IPS-NIHi7 (cell line): ENCODE measurements at regions not wholly inside any gene's neighbourhood (a gene's known extent, or its start where the extent isn't known, plus 50 kb on each side); places are given as distances from the start of the nearest gene placed in this dataset.

Source experiments
- DNase-seq: peaks from one replicate; pipeline ENCODE4 v3.0.0; 2012; ENCODE audit warnings: mixed read lengths; ENCODE audit errors: extremely low spot score

DNA sequence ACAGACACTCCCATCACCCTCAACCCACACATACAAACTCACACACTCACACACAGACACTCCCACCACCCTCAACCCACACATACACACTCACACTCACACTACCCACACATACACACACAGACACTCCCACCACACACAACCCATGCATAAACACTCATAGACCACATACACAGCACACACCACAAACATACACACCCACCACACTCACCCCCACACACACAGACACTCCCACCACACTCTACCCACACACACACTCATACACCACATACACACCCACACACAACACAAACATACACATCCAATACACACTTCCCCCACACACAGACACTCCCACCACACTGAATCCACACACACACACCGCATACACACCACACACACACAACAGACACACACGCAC, 521.2 kb downstream of the TCERG1L start:
- no peak for DNase-seq

DNA sequence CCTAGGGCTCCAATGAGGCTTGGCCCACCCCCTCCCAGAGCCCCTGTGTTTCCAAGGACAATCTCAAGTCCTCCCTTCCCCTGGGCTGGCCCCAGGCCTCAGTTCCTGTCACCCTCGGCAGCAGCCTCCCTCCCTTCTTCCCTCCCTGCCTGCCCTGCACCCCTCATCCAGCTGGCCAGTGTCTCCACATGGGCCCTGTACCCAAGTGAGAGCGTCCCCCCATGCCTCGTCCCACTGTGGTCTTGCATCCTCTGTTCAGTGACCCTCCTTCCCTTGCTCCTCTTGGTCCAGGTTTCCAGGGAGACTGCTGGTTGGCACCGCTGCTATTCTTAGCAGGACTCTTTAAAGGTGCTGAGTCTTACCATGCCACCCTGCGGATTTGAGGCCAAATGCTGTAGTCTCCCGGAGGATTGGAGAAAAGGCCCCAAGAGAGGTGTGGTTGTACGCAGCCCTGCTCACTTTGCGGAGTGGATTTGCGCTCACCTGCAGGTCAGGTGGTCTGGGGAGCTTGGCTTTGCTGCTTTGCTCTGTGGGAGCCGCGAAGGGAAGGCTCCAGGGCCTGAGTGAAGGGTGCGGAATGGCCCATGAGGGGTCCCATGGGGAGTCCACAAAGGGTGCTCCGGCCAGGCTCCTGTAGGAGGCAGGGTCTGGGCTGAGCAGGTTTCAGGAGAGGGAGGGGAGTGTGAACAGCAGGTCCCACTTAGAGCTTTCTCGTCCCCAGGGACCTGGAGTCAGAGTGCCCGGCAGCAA, 519.2 kb downstream of the TCERG1L start:
- no peak for DNase-seq

DNA sequence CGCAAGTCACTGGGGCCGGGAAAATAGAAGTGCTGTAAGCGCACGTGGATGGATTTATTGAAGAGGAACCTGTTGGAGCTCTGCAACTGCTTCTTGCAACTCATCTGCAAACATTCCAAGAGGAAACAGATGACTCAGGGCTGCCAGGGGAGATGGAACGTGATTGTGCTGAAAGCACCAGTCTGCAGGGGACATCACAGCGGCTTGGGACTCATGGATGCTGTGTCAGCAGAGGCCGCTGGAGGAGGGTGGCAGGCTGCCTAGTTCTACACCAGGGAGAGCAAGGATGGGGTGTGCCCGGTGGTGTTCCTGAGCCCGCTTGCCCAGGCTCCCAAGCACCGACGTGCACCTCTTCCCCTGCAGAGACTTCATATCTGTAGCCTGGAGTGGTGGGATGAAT, 515.7 kb downstream of the TCERG1L start:
- no peak for DNase-seq

- no peak for DNase-seq
Observed at GRCh38 chr10:130799532-130799931, 512.0 kb downstream of the TCERG1L start.

- no peak for DNase-seq
Observed at GRCh38 chr10:130800281-130800680, 511.2 kb downstream of the TCERG1L start.

DNA sequence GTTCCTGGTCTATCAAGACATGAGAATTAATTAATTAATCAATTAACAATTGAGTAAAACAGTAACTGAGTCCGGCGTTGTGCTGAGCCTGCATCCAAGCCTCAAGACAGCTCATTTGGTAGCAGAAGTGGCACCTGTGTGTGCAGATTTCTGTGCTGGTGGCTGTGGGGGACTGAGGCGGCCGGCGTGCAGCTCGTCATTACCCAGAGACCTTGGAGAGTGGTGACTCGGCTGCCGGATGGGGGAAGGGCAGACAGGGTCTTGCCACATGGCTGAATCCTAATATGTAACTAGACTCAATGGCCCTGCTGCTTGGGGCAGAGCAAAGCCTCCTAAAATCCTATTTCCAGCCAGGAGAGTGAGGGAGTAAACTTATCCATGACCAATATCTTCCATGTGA, 510.2 kb downstream of the TCERG1L start:
- no peak for DNase-seq

- no peak for DNase-seq
Observed at GRCh38 chr10:130801784-130802183, 509.7 kb downstream of the TCERG1L start.

GRCh38 chr10:130802301-130802700, 509.2 kb downstream of the TCERG1L start:
- DNase-seq: no peak

DNA sequence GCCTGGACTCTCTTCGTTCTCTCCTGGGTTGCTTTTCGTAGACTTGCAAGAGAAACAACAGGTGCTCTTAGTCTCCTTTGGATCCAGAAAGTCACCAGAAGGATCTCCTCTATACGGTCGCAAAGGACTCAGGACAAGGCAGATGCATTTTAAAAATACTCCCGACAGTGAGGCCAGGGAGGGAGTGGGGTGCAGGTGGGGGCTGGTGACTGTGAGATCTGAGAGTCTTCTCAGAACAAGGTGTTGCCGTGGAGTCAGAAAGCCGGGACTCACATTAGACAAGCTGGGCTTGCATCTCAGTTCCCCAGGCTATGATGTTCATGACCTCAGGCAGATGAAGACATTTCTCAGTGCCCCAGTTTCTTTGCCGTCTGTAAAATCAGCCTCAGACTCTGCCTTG, 507.2 kb downstream of the TCERG1L start:
- no peak for DNase-seq

DNA sequence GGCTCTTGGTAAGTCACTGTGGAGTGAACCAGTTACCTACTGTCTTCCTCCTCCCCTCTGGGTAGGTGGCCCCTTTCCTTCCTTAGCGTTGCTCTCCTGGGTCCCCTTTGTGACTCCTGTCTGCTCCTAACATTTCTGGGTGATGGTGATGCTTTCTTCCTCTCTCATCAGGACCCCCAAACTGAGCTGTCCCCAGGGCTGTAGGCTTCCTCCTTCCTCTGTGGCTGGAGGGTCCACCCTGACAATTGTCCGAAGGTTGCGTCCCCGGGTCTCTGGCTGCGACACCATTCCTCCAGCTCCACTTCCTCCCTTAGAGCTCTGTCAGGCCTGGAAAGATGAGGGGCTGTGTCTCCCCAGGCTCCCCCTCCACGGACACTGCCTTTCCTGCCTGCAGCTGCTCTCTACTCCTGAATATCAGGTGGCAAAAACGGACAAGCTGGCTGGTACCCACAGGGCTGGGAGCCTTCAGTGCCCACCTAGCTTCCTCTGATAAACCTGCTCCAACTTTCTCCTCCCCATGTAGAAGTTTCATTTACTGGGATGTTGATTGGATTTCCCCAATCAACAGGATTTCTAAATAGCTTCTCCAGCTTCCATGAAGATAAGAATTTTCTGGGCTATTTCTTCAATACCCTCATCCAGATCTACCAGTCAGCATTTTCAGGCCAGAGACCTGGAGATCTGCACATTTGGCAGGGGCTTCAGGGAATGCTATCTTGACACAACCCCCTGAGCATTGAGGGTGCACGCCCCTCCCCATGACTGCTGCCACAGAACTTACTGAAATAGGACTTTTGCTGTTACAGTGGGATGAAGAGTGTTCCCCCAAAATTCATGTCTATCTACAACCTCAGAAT, 506.5 kb downstream of the TCERG1L start:
- DNase-seq: no peak

- DNase-seq: no peak
Observed at GRCh38 chr10:130805635-130806030, 505.9 kb downstream of the TCERG1L start.

DNA sequence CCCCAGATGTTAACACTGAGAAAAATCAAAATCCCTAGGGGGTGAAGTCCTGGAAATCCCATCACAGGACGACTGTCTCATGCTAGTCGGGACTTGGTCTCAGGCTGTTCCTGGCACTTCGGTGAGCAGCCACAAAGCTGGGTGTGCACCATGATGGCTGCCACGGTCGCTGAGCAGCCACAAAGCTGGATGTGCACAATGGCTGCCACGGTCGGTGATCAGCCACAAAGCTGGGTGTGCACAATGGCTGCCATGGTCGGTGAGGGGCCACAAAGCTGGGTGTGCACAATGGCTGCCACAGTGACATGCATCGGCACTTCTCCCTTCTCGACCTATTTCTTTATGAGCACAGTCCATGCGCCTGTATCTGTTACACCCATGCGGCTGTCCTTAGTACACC, 505.1 kb downstream of the TCERG1L start:
- DNase-seq: no peak

DNA sequence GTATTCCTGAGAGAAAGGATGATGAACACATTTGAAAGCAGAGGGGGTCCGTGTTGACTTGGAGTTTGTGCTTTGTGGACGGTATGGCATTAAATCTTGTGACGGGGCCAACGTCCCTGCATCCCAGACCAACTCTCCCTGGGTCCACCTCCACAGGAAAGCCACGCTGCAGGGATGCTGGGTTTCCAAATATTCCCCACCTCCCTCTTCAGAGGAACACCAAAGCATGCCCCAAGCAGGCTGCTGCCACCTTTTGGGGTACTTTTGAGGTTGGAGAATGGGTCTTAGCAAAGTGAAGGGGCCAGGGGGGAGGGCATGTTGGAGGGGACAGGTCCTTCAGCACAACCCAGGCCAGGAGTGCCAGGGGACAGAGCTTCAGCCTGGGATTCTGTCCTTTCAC, 504.4 kb downstream of the TCERG1L start:
- DNase-seq: no peak

- DNase-seq: no peak
Observed at GRCh38 chr10:130807721-130808120, 503.8 kb downstream of the TCERG1L start.

DNA sequence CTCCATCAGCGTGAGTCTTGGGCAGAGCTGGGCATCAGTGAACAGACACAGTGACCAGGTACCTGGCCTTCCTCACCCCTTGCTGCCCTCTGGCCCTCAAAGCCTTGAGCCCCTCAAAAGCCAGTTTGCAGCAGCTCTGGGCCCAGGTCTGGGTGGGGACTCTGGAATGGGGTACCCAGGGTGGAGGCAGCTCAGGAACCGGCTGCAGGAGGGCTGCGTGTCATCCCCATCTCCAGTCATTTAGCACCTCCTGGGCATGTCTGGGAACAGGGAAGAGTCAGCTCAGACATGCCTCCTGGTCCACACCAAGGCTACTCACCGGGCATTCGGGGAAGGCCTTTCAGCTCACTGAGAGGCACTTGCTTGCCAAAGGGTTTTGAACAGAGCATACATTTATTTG, 503.3 kb downstream of the TCERG1L start:
- no peak for DNase-seq

DNA sequence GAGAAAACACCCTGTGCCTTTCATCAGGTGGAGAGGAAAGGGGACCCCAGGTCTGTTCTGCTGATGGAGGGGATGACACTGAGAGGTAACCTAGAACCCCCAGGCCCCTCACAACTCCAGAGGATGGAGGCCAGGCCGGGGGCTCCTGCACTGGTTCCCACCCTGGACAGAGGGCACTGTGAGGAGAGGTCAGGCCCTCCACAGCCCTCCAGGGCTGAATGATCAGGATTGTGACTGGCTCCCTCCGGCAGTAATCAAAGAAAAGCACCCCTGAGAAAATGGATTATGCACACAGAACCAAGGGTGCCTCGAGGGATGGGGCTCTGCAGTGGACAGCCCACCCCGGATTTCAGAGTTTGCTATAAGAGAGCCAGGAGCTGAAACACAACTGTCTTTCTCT, 502.8 kb downstream of the TCERG1L start:
- DNase-seq: no peak

DNA sequence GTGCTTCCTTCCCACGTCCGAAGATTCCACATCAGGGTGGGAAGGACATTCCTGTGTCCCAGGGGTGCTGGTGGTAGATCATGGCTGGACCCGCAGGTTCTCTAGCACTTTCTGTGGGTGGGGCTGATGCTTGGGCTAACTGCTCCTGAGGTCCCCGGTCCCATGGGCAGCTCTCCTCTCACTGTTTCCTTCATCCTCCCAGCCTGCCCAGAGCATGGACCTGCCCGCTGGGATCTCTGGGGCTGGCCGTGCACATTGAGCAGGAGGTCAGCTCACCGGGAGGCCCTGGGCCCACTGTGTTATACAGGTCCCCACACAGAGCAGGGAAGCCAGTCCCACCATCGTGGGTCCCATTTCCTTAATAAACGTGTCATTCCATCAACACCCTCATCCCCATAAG, 502.3 kb downstream of the TCERG1L start:
- DNase-seq: no peak

- no peak for DNase-seq
Observed at GRCh38 chr10:130809761-130810515, 501.6 kb downstream of the TCERG1L start.

GRCh38 chr10:130810856-130811255, 500.7 kb downstream of the TCERG1L start:
- DNase-seq: no peak

- DNase-seq: no peak
Observed at GRCh38 chr10:130812381-130813148, 499.0 kb downstream of the TCERG1L start.

DNA sequence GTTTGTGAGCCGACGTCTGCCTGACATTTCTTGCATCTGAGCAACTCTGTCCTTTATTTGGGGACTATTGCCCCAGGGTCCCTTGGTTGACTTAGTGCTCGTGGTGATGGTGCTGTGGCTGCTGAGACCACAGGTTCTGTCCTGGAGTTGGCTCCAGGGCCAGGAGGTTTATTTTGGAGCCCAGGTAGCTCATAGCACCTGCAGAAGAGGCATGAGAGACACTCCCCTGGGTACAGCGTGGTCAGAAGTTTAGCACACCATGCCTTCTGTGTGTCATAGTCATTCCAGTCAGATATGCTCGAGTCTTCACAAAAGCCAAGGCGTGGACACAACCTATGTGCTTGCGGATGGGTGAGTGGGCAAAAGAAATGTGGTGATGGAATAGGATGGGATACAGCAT, 496.9 kb downstream of the TCERG1L start:
- DNase-seq: no peak
